C1 segment of cervical spinal cord (tissue), 14 donors: ENCODE measurements at regions not wholly inside any gene's neighbourhood (a gene's known extent, or its start where the extent isn't known, plus 50 kb on each side); places are given as distances from the start of the nearest gene placed in this dataset.
"Not testable (repeated sequence)": the region's sequence is repeated elsewhere in the genome, so short reads cannot be mapped to it uniquely, and the experiment has no call there.

Source experiments
- DNase-seq, 14 donors: peaks; one replicate each; lab custom pipeline; 2025; lab: John Stamatoyannopoulos, UW

GRCh38 chr12:75764091-75764841, 252.9 kb upstream of the KRR1 start:
- no peak for DNase-seq

- no peak for DNase-seq
Measured at GRCh38 chr12:75760573-75761294, 249.3 kb upstream of the KRR1 start.

- DNase-seq, result no peak
Measured at GRCh38 chr12:75759842-75760572, 248.6 kb upstream of the KRR1 start.

- DNase-seq, result no peak
Measured at GRCh38 chr12:75759196-75759595, 247.8 kb upstream of the KRR1 start.

GRCh38 chr12:75756771-75757170, 245.4 kb upstream of the KRR1 start:
- DNase-seq, result no peak

- no peak for DNase-seq
Measured at GRCh38 chr12:75756111-75756510, 244.7 kb upstream of the KRR1 start.

GRCh38 chr12:75754698-75755097, 243.3 kb upstream of the KRR1 start:
- no peak for DNase-seq

- no peak for DNase-seq
Measured at GRCh38 chr12:75754141-75754540, 242.7 kb upstream of the KRR1 start.

GRCh38 chr12:75751769-75752471, 240.5 kb upstream of the KRR1 start:
- DNase-seq, result no peak

- DNase-seq, result no peak
Measured at GRCh38 chr12:75750716-75751306, 239.4 kb upstream of the KRR1 start.

GRCh38 chr12:75748990-75749389, 237.6 kb upstream of the KRR1 start:
- not testable (repeated sequence) for DNase-seq

- DNase-seq, result no peak
Measured at GRCh38 chr12:75748136-75748535, 236.7 kb upstream of the KRR1 start.

- DNase-seq, result no peak
Measured at GRCh38 chr12:75747572-75748021, 236.2 kb upstream of the KRR1 start.

- no peak for DNase-seq
Measured at GRCh38 chr12:75746621-75747020, 235.2 kb upstream of the KRR1 start.

GRCh38 chr12:75744607-75745256, 233.3 kb upstream of the KRR1 start:
- DNase-seq, result no peak

- no peak for DNase-seq
Measured at GRCh38 chr12:75742961-75743360, 231.6 kb upstream of the KRR1 start.

GRCh38 chr12:75742048-75742447, 230.6 kb upstream of the KRR1 start:
- no peak for DNase-seq

GRCh38 chr12:75739912-75740311, 228.5 kb upstream of the KRR1 start:
- DNase-seq, result no peak

GRCh38 chr12:75739098-75739497, 227.7 kb upstream of the KRR1 start:
- not testable (repeated sequence) for DNase-seq

- no peak for DNase-seq
Measured at GRCh38 chr12:75738486-75738885, 227.1 kb upstream of the KRR1 start.

GRCh38 chr12:75735853-75736252, 224.4 kb upstream of the KRR1 start:
- DNase-seq, result peak in 5 of 14 donors; percentile 23 to 61 (median 43)
